Endothelial cell of umbilical vein (primary cell): ENCODE measurements at regions not wholly inside any gene's neighbourhood (a gene's known extent, or its start where the extent isn't known, plus 50 kb on each side); places are given as distances from the start of the nearest gene placed in this dataset.

Experiments used
- EZH2 ChIP-seq: IDR thresholded peaks from 2 replicates; pipeline ENCODE4 v1.6.1; 2012; ENCODE audit warnings: borderline replicate concordance, low read depth, mild to moderate bottlenecking, moderate library complexity, low read length, inconsistent platforms; ENCODE audit not compliant: severe bottlenecking
- FOS ChIP-seq: IDR thresholded peaks from 2 replicates; pipeline ENCODE4 v1.6.1; 2011; ENCODE audit warnings: mild to moderate bottlenecking, low read length, moderate library complexity, borderline replicate concordance; ENCODE audit not compliant: insufficient read depth
- GATA2 ChIP-seq: IDR thresholded peaks from 2 replicates; pipeline ENCODE4 v1.7.0; 2011; ENCODE audit warnings: low read depth, mild to moderate bottlenecking, moderate library complexity, mixed read lengths, low read length; ENCODE audit not compliant: insufficient read length, insufficient read depth
- JUN ChIP-seq: IDR thresholded peaks from 2 replicates; pipeline ENCODE4 v1.6.1; 2011; ENCODE audit warnings: borderline replicate concordance, low read depth; ENCODE audit not compliant: insufficient read length, insufficient read depth
- MYC ChIP-seq: IDR thresholded peaks from one replicate; pipeline ENCODE4 v1.6.1; 2011; ENCODE audit warnings: mild to moderate bottlenecking, low read depth, low read length
- POLR2A ChIP-seq: IDR thresholded peaks from 2 replicates; pipeline ENCODE4 v1.6.1; 2012; ENCODE audit warnings: low read depth, mild to moderate bottlenecking, control low read depth, low read length
- POLR2AphosphoS5 ChIP-seq: IDR thresholded peaks from 2 replicates; pipeline ENCODE4 v1.6.1; 2012; ENCODE audit warnings: low read depth, mild to moderate bottlenecking, control low read depth, low read length, moderate library complexity; ENCODE audit not compliant: insufficient read depth
- TF ChIP-seq, protein P1 (sequence below), 2 donors: IDR thresholded peaks; 1 replicate in 1 of 2; 2 replicates in 1 of 2; pipeline ENCODE4 v1.5.1; 2011; ENCODE audit warnings: low read length in 2 of 2, mild to moderate bottlenecking in 2 of 2, moderate library complexity in 2 of 2, control low read depth in 1 of 2, inconsistent platforms in 1 of 2, low read depth in 1 of 2; ENCODE audit not compliant: insufficient read depth in 1 of 2; ENCODE audit errors: extremely low read depth in 1 of 2
- TF ChIP-seq, protein P2 (sequence below): IDR thresholded peaks from 2 replicates; pipeline ENCODE4 v1.6.1; 2011; ENCODE audit not compliant: insufficient read depth, insufficient read length

- TF ChIP-seq, protein P1, sequence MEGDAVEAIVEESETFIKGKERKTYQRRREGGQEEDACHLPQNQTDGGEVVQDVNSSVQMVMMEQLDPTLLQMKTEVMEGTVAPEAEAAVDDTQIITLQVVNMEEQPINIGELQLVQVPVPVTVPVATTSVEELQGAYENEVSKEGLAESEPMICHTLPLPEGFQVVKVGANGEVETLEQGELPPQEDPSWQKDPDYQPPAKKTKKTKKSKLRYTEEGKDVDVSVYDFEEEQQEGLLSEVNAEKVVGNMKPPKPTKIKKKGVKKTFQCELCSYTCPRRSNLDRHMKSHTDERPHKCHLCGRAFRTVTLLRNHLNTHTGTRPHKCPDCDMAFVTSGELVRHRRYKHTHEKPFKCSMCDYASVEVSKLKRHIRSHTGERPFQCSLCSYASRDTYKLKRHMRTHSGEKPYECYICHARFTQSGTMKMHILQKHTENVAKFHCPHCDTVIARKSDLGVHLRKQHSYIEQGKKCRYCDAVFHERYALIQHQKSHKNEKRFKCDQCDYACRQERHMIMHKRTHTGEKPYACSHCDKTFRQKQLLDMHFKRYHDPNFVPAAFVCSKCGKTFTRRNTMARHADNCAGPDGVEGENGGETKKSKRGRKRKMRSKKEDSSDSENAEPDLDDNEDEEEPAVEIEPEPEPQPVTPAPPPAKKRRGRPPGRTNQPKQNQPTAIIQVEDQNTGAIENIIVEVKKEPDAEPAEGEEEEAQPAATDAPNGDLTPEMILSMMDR (IDR thresholded peaks at IDR 0.05; ENCODE audit: extremely low read depth in 1 of 2, insufficient read depth in 1 of 2, low read depth in 1 of 2, low read length in 2 of 2): no peak
- TF ChIP-seq POLR2A (no peak), POLR2AphosphoS5 (no peak), EZH2 (no peak), JUN (no peak), MYC (no peak), FOS (no peak), GATA2 (no peak)
- TF ChIP-seq, protein P2, sequence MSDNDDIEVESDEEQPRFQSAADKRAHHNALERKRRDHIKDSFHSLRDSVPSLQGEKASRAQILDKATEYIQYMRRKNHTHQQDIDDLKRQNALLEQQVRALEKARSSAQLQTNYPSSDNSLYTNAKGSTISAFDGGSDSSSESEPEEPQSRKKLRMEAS: no peak
Measured at GRCh38 chr11:70707821-70708220, 309.5 kb downstream of the CTTN start.
